ENCODE measurements at regions not wholly inside any gene's neighbourhood (a gene's known extent, or its start where the extent isn't known, plus 50 kb on each side); places are given as distances from the start of the nearest gene placed in this dataset.
A peak's percentile ranks its signal among the peaks of the same experiment; 100 is the strongest.

DNA sequence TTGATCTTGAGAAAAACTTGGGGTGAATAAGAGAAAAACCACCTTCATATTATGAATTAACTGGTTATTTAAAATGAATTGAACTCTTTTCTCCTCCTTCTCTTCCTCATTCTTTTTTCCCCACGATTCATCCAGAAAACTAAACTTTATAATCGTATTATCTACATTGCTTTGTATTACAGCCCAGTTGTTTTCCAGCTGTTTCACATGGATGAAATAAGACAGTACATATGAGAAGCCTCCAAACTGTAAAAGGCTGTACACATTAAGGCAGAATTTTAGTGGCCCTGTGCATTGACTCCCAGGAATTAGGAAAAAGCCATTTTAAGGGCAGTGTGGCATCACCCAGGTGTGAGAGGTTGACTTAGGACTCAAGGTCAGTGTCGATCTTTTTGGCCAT, 80.3 kb upstream of the PGBD5 start:
- 81 to 82% methylated on average over 3 of the region's 3 CpGs for WGBS, 2 donors
- H3K4me1 ChIP-seq (ENCODE audit: control insufficient read depth in 5 of 5, insufficient read depth in 5 of 5, low read length in 5 of 5): peaks cover 0 to 23% (median 4%) of the 10 kb centered on the region in 5 donors
- H3K9me3 ChIP-seq (ENCODE audit: control insufficient read depth in 4 of 4, insufficient read depth in 3 of 4, low read length in 3 of 4): peaks cover 0 to 3% (median 0%) of the 10 kb centered on the region in 4 donors
- H3K9ac ChIP-seq (ENCODE audit: insufficient read depth in 1 of 2, low read length in 2 of 2): no peak overlapping the region
- no peak overlapping the region for H3K27ac ChIP-seq (ENCODE audit: low read depth in 1 of 2, low read length in 1 of 2)
- ATAC-seq (ENCODE audit: insufficient read depth, low FRiP score): no peak
- no peak overlapping the region for H3K4me3 ChIP-seq
- no peaks in the 10 kb centered on the region for H3K36me3 ChIP-seq (ENCODE audit: control insufficient read depth in 4 of 4, insufficient read depth in 4 of 4, low read length in 4 of 4)
- no peaks in the 10 kb centered on the region for H3K27me3 ChIP-seq (ENCODE audit: control insufficient read depth in 3 of 3, insufficient read depth in 3 of 3, low read length in 2 of 3)
- TF ChIP-seq, protein P1, sequence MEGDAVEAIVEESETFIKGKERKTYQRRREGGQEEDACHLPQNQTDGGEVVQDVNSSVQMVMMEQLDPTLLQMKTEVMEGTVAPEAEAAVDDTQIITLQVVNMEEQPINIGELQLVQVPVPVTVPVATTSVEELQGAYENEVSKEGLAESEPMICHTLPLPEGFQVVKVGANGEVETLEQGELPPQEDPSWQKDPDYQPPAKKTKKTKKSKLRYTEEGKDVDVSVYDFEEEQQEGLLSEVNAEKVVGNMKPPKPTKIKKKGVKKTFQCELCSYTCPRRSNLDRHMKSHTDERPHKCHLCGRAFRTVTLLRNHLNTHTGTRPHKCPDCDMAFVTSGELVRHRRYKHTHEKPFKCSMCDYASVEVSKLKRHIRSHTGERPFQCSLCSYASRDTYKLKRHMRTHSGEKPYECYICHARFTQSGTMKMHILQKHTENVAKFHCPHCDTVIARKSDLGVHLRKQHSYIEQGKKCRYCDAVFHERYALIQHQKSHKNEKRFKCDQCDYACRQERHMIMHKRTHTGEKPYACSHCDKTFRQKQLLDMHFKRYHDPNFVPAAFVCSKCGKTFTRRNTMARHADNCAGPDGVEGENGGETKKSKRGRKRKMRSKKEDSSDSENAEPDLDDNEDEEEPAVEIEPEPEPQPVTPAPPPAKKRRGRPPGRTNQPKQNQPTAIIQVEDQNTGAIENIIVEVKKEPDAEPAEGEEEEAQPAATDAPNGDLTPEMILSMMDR (IDR thresholded peaks at IDR 0.05; ENCODE audit: control extremely low read depth, extremely low read depth): no peak
- DNase-seq: peak in 2 of 3 donors; percentile 44 to 59

DNA sequence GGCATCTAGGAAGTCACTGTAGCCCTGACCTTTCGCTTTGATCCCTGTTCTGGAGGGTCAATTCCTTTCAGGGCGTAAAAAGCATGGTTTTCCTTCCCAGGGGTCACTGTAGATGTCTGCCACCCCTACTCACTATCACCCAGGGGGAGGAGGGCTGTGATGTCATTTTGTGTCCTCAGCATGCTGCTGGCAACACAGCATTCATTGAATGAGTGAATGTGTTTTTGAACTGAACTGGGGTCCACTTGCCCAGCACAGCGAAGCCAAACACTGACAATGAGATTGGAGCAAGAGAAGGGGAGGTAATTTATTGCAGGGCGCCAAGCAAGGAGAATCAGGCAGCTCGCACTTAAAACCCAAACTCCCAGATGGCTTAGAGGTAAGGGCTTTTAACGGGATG, 78.2 kb upstream of the PGBD5 start:
- no peak overlapping the region for H3K27ac ChIP-seq (ENCODE audit: low read depth in 1 of 2, low read length in 1 of 2)
- no peak overlapping the region for H3K9ac ChIP-seq (ENCODE audit: insufficient read depth in 1 of 2, low read length in 2 of 2)
- H3K4me3 ChIP-seq: no peak overlapping the region
- ATAC-seq (ENCODE audit: insufficient read depth, low FRiP score) (no peak), DNase-seq (no peak)
- WGBS, 2 donors: 83 to 84% methylated on average over 6 of the region's 6 CpGs
- peaks cover 0 to 20% (median 4%) of the 10 kb centered on the region in 5 donors for H3K4me1 ChIP-seq (ENCODE audit: control insufficient read depth in 5 of 5, insufficient read depth in 5 of 5, low read length in 5 of 5)
- no peaks in the 10 kb centered on the region for H3K27me3 ChIP-seq (ENCODE audit: control insufficient read depth in 3 of 3, insufficient read depth in 3 of 3, low read length in 2 of 3)
- no peaks in the 10 kb centered on the region for H3K36me3 ChIP-seq (ENCODE audit: control insufficient read depth in 4 of 4, insufficient read depth in 4 of 4, low read length in 4 of 4)
- TF ChIP-seq, protein P1 (IDR thresholded peaks at IDR 0.05; ENCODE audit: control extremely low read depth, extremely low read depth): no peak
- H3K9me3 ChIP-seq (ENCODE audit: control insufficient read depth in 4 of 4, insufficient read depth in 3 of 4, low read length in 3 of 4): peaks cover 0 to 2% (median 0%) of the 10 kb centered on the region in 4 donors

DNA sequence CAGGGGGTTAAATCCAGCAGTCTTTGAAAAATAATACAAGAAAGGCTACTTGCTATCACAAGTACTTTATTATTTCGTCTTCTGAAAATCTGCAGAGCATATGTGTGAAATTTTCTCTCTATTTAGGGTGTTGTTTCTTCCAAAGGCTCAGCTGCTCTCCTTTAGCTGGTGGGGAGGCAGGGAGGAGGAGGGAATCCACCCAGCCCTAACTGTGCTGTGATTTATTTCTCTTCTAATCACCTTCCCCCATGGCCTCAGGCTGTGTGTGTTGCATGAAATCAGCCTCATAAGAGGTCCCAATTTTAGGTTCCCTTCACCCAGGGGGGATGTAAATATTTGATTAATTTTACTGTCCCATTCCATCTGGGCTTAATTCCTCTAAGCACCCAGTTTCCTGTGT, 77.6 kb upstream of the PGBD5 start:
- no peaks in the 10 kb centered on the region for H3K36me3 ChIP-seq (ENCODE audit: control insufficient read depth in 4 of 4, insufficient read depth in 4 of 4, low read length in 4 of 4)
- H3K27me3 ChIP-seq (ENCODE audit: control insufficient read depth in 3 of 3, insufficient read depth in 3 of 3, low read length in 2 of 3): no peaks in the 10 kb centered on the region
- no peak overlapping the region for H3K9ac ChIP-seq (ENCODE audit: insufficient read depth in 1 of 2, low read length in 2 of 2)
- H3K9me3 ChIP-seq (ENCODE audit: control insufficient read depth in 4 of 4, insufficient read depth in 3 of 4, low read length in 3 of 4): no peaks in the 10 kb centered on the region
- no peak overlapping the region for H3K4me3 ChIP-seq
- no peak overlapping the region for H3K27ac ChIP-seq (ENCODE audit: low read depth in 1 of 2, low read length in 1 of 2)
- 73 to 100% methylated on average over 1 of the region's 1 CpG for WGBS, 2 donors
- TF ChIP-seq, protein P1 (IDR thresholded peaks at IDR 0.05; ENCODE audit: control extremely low read depth, extremely low read depth): no peak
- peaks cover 0 to 15% (median 3%) of the 10 kb centered on the region in 5 donors for H3K4me1 ChIP-seq (ENCODE audit: control insufficient read depth in 5 of 5, insufficient read depth in 5 of 5, low read length in 5 of 5)
- DNase-seq (no peak), ATAC-seq (ENCODE audit: insufficient read depth, low FRiP score) (no peak)

DNA sequence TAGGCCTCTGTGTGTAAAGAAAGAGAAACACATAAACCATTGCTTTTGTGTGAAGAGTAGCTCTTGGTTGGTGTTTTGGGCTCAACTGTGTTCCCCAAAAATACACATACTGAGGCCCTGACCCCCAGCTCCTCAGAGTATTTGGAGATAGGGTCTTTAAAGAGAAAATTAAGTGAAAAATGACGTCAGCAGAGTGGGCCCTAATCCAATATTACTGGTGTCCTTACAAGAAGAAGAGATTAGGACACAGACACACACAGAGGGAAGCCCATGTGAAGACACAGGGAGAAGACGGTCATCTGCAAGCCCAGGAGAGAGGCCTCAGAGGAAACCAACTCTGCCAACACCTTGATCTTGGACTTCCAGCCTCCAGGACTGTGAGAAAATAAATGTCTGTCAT, 76.9 kb upstream of the PGBD5 start:
- DNase-seq (no peak), ATAC-seq (ENCODE audit: insufficient read depth, low FRiP score) (no peak)
- WGBS, 2 donors: 74 to 81% methylated on average over 2 of the region's 2 CpGs
- no peaks in the 10 kb centered on the region for H3K9me3 ChIP-seq (ENCODE audit: control insufficient read depth in 4 of 4, insufficient read depth in 3 of 4, low read length in 3 of 4)
- no peaks in the 10 kb centered on the region for H3K36me3 ChIP-seq (ENCODE audit: control insufficient read depth in 4 of 4, insufficient read depth in 4 of 4, low read length in 4 of 4)
- H3K9ac ChIP-seq (ENCODE audit: insufficient read depth in 1 of 2, low read length in 2 of 2): no peak overlapping the region
- H3K27ac ChIP-seq (ENCODE audit: low read depth in 1 of 2, low read length in 1 of 2): no peak overlapping the region
- peaks cover 0 to 10% (median 1%) of the 10 kb centered on the region in 5 donors for H3K4me1 ChIP-seq (ENCODE audit: control insufficient read depth in 5 of 5, insufficient read depth in 5 of 5, low read length in 5 of 5)
- H3K27me3 ChIP-seq (ENCODE audit: control insufficient read depth in 3 of 3, insufficient read depth in 3 of 3, low read length in 2 of 3): no peaks in the 10 kb centered on the region
- TF ChIP-seq, protein P1 (IDR thresholded peaks at IDR 0.05; ENCODE audit: control extremely low read depth, extremely low read depth): no peak
- H3K4me3 ChIP-seq: no peak overlapping the region
